Neuronal stem cell (in vitro differentiated cells): ENCODE measurements at regions not wholly inside any gene's neighbourhood (a gene's known extent, or its start where the extent isn't known, plus 50 kb on each side); places are given as distances from the start of the nearest gene placed in this dataset.

Source experiments
- DNase-seq: peaks from one replicate; pipeline ENCODE4 v3.0.0-alpha.2; 2013; ENCODE audit warnings: low spot score
- H2AFZ ChIP-seq: one replicate; pipeline ENCODE4 v1.6.1; 2013; ENCODE audit warnings: mild to moderate bottlenecking, low read length, inconsistent platforms
- H2AK5ac ChIP-seq: 2 replicates; pipeline ENCODE4 v1.6.1; 2013; ENCODE audit warnings: low read depth, mild to moderate bottlenecking, inconsistent platforms, low read length, moderate library complexity, mixed read lengths
- H2BK120ac ChIP-seq: 2 replicates; pipeline ENCODE4 v1.6.1; 2013; ENCODE audit warnings: low read depth, mild to moderate bottlenecking, inconsistent platforms, low read length, moderate library complexity, mixed read lengths
- H2BK12ac ChIP-seq: one replicate; pipeline ENCODE4 v1.6.1; 2013; ENCODE audit warnings: low read length, inconsistent platforms
- H2BK15ac ChIP-seq: 2 replicates; pipeline ENCODE4 v1.6.1; 2013; ENCODE audit warnings: mild to moderate bottlenecking, low read length, inconsistent platforms, mixed read lengths
- H2BK5ac ChIP-seq: one replicate; pipeline ENCODE4 v1.6.1; 2013; ENCODE audit warnings: inconsistent platforms, mild to moderate bottlenecking, low read length, moderate library complexity
- H3K14ac ChIP-seq: one replicate; pipeline ENCODE4 v1.6.1; 2013; ENCODE audit warnings: low read length, inconsistent platforms
- H3K18ac ChIP-seq: 2 replicates; pipeline ENCODE4 v1.6.1; 2013; ENCODE audit warnings: low read length, inconsistent platforms
- H3K23ac ChIP-seq: 2 replicates; pipeline ENCODE4 v1.6.1; 2013; ENCODE audit warnings: low read depth, mild to moderate bottlenecking, mixed read lengths, low read length, inconsistent platforms; ENCODE audit not compliant: poor library complexity
- H3K27ac ChIP-seq: replicated peaks from 3 replicates; pipeline ENCODE4 v1.5.1; 2013; ENCODE audit warnings: low read length, inconsistent platforms
- H3K27me3 ChIP-seq, 3 experiments: 2 replicates each; pipeline ENCODE4 v1.6.1; 2013; ENCODE audit warnings: low read length in 3 of 3, mild to moderate bottlenecking in 2 of 3, inconsistent platforms in 1 of 3, low read depth in 1 of 3, mixed read lengths in 1 of 3, moderate library complexity in 1 of 3; ENCODE audit not compliant: control insufficient read depth in 3 of 3, insufficient read depth in 3 of 3
- H3K36me3 ChIP-seq, 2 donors: replicated peaks in 1 of 2; 2 replicates each; pipeline ENCODE4 v1.6.1; 2013; ENCODE audit warnings: low read length in 2 of 2; ENCODE audit not compliant: control insufficient read depth in 2 of 2, insufficient read depth in 2 of 2
- H3K4ac ChIP-seq: 2 replicates; pipeline ENCODE4 v1.6.1; 2013; ENCODE audit warnings: inconsistent platforms, mild to moderate bottlenecking, low read length, moderate library complexity
- H3K4me1 ChIP-seq, 2 donors: 1 replicate in 1 of 2; 2 replicates in 1 of 2; pipeline ENCODE4 v1.6.1; 2013; ENCODE audit warnings: low read length in 2 of 2, low read depth in 1 of 2; ENCODE audit not compliant: control insufficient read depth in 2 of 2, insufficient read depth in 1 of 2
- H3K4me2 ChIP-seq: one replicate; pipeline ENCODE4 v1.6.1; 2013; ENCODE audit warnings: mild to moderate bottlenecking, low read length, inconsistent platforms; ENCODE audit not compliant: insufficient read depth, poor library complexity, severe bottlenecking
- H3K4me3 ChIP-seq, 2 donors: 2 replicates each; pipeline ENCODE4 v1.5.1; 2013; ENCODE audit warnings: low read length in 2 of 2, mild to moderate bottlenecking in 2 of 2, inconsistent platforms in 1 of 2, moderate library complexity in 1 of 2
- H3K79me1 ChIP-seq: one replicate; pipeline ENCODE4 v1.6.1; 2013; ENCODE audit warnings: low read depth, mild to moderate bottlenecking, inconsistent platforms, low read length, moderate library complexity
- H3K9ac ChIP-seq: one replicate; pipeline ENCODE4 v1.6.1; 2013; ENCODE audit warnings: mild to moderate bottlenecking, low read depth, low read length, inconsistent platforms; ENCODE audit not compliant: poor library complexity
- H3K9me3 ChIP-seq, 2 donors: replicated peaks in 1 of 2; 2 replicates each; pipeline versions ENCODE3 to v1.6.1; 2013; ENCODE audit warnings: low read length in 2 of 2, mild to moderate bottlenecking in 2 of 2, inconsistent platforms in 1 of 2, low read depth in 1 of 2, mixed read lengths in 1 of 2, moderate library complexity in 1 of 2; ENCODE audit not compliant: control insufficient read depth in 2 of 2, insufficient read depth in 1 of 2
- H4K8ac ChIP-seq: one replicate; pipeline ENCODE4 v1.6.1; 2013; ENCODE audit warnings: low read depth, mild to moderate bottlenecking, inconsistent platforms, low read length, moderate library complexity
- H4K91ac ChIP-seq: one replicate; pipeline ENCODE4 v1.6.1; 2013; ENCODE audit warnings: low read length, low read depth, mild to moderate bottlenecking, inconsistent platforms; ENCODE audit not compliant: poor library complexity
- WGBS, 2 donors: extraction: QIAGEN DNeasy Blood & Tissue Kit; methylation state at CpG; one replicate each; pipeline ENCODE4 v1.1.7; 2013; ENCODE audit warnings: missing lambda C conversion rate in 2 of 2, mixed read lengths in 1 of 2; ENCODE audit not compliant: insufficient read length in 2 of 2, insufficient replicate concordance in 1 of 2; ENCODE audit errors: extremely low coverage in 2 of 2; 5-methylcytosine and 5-hydroxymethylcytosine counted together

- no peak overlapping the region for H2BK120ac ChIP-seq
- H3K23ac ChIP-seq = no peak overlapping the region
- H3K9ac ChIP-seq = no peak overlapping the region
- no peak overlapping the region for H2BK15ac ChIP-seq
- H3K79me1 ChIP-seq = no peaks in the 10 kb centered on the region
- H4K8ac ChIP-seq = no peak overlapping the region
- H3K4me3 ChIP-seq = no peak overlapping the region
- no peaks in the 10 kb centered on the region for H3K27me3 ChIP-seq
- no peak overlapping the region for H3K4ac ChIP-seq
- no peak overlapping the region for H2BK5ac ChIP-seq
- DNase-seq = no peak
- no peak overlapping the region for H3K18ac ChIP-seq
- H3K36me3 ChIP-seq = no peaks in the 10 kb centered on the region
- H2AK5ac ChIP-seq = no peak overlapping the region
- no peak overlapping the region for H3K4me2 ChIP-seq
- no peak overlapping the region for H3K14ac ChIP-seq
- H4K91ac ChIP-seq = no peak overlapping the region
- no peaks in the 10 kb centered on the region for H3K9me3 ChIP-seq
- H3K27ac ChIP-seq = no peak overlapping the region
- peaks cover 0 to 4% of the 10 kb centered on the region in 2 donors for H3K4me1 ChIP-seq
- no peak overlapping the region for H2BK12ac ChIP-seq
- H2AFZ ChIP-seq = no peak overlapping the region
Observed at GRCh38 chr12:70176290-70176689, 66.9 kb upstream of the CNOT2 start.

DNA sequence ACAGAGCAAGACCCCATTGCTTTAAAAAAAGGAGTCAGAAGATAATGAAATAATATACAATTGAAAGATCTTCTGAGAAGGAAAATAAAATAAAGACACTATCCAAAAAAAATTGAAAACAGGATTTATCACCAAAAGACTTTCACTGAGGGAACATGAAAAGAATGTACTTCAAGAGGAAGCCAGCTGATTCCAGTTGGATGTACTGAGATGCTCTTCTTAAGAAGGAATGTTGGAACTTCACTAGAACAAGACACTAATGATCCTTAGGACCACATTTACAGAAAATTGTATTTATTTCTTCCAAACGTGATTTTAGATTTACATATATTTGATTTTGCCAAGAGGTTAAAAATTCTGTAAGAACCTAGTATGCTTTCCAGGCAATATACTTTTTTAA is 65.6 kb upstream of the CNOT2 start:
- H3K4ac ChIP-seq = no peak overlapping the region
- H3K14ac ChIP-seq = no peak overlapping the region
- no peak overlapping the region for H2BK12ac ChIP-seq
- no peak overlapping the region for H3K23ac ChIP-seq
- no peaks in the 10 kb centered on the region for H3K9me3 ChIP-seq
- H2AK5ac ChIP-seq = no peak overlapping the region
- DNase-seq = no peak
- H3K27ac ChIP-seq = no peak overlapping the region
- no peak overlapping the region for H4K8ac ChIP-seq
- no peak overlapping the region for H3K4me3 ChIP-seq
- no peak overlapping the region for H2BK120ac ChIP-seq
- H2BK15ac ChIP-seq = no peak overlapping the region
- H3K4me2 ChIP-seq = no peak overlapping the region
- H3K79me1 ChIP-seq = no peaks in the 10 kb centered on the region
- H3K18ac ChIP-seq = no peak overlapping the region
- H3K9ac ChIP-seq = no peak overlapping the region
- peaks cover 0 to 4% of the 10 kb centered on the region in 2 donors for H3K4me1 ChIP-seq
- no peak overlapping the region for H4K91ac ChIP-seq
- no peak overlapping the region for H2AFZ ChIP-seq
- H2BK5ac ChIP-seq = no peak overlapping the region
- H3K36me3 ChIP-seq = no peaks in the 10 kb centered on the region
- no CpG with 5 or more reads among the region's 1 CpG for WGBS, 2 donors
- H3K27me3 ChIP-seq = no peaks in the 10 kb centered on the region

DNA sequence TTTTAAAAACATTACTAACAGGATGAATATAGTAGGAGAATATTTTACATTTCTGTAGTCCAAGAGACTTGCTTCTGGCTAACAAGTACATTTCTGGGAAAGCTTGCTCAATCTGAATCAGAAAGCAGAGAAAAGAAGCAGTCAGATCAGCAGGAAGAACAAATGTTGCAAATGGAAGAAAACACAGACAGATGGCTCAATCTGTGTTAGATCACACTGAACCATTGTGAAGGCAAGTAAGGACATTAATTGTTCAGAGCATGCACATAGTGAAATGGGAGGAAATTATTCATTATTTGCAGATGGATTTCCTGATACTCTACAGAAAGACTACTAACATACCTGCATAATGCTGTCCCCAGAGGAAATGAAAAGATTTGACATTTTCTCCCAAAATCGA is 65.2 kb upstream of the CNOT2 start:
- Histone ChIP-seq H4K91ac (no peak overlapping the region), H3K36me3 (no peaks in the 10 kb centered on the region), H2AK5ac (no peak overlapping the region), H3K27ac (no peak overlapping the region), H4K8ac (no peak overlapping the region), H2BK5ac (no peak overlapping the region), H3K79me1 (no peaks in the 10 kb centered on the region), H2BK120ac (no peak overlapping the region), H3K9me3 (no peaks in the 10 kb centered on the region), H2BK12ac (no peak overlapping the region), H3K4ac (no peak overlapping the region), H3K4me2 (no peak overlapping the region), H3K9ac (no peak overlapping the region), H3K27me3 (no peaks in the 10 kb centered on the region), H3K23ac (no peak overlapping the region), H3K14ac (no peak overlapping the region), H2BK15ac (no peak overlapping the region), H3K4me3 (no peak overlapping the region), H3K4me1 (peaks cover 0 to 4% of the 10 kb centered on the region in 2 donors), H2AFZ (no peak overlapping the region), H3K18ac (no peak overlapping the region)
- WGBS, 2 donors = no CpG with 5 or more reads among the region's 1 CpG
- DNase-seq = no peak

GRCh38 chr12:70180130-70180529 is 63.1 kb upstream of the CNOT2 start:
- no peak overlapping the region for H3K18ac ChIP-seq
- H2BK120ac ChIP-seq = no peak overlapping the region
- no peaks in the 10 kb centered on the region for H3K27me3 ChIP-seq
- H3K4me3 ChIP-seq = no peak overlapping the region
- H2AFZ ChIP-seq = peak overlapping the region; percentile 61
- no peak overlapping the region for H2AK5ac ChIP-seq
- H3K23ac ChIP-seq = no peak overlapping the region
- no peak overlapping the region for H3K4me2 ChIP-seq
- H3K36me3 ChIP-seq = no peaks in the 10 kb centered on the region
- no peak overlapping the region for H3K9ac ChIP-seq
- no peak for DNase-seq
- WGBS, 2 donors = no CpG with 5 or more reads among the region's 3 CpGs
- H3K14ac ChIP-seq = no peak overlapping the region
- H2BK5ac ChIP-seq = no peak overlapping the region
- H2BK15ac ChIP-seq = no peak overlapping the region
- H3K79me1 ChIP-seq = no peaks in the 10 kb centered on the region
- H4K91ac ChIP-seq = no peak overlapping the region
- no peaks in the 10 kb centered on the region for H3K9me3 ChIP-seq
- H4K8ac ChIP-seq = no peak overlapping the region
- H3K4me1 ChIP-seq = peaks cover 0 to 4% of the 10 kb centered on the region in 2 donors
- H3K27ac ChIP-seq = no peak overlapping the region
- H2BK12ac ChIP-seq = no peak overlapping the region
- H3K4ac ChIP-seq = no peak overlapping the region
